ENCODE measurements at regions not wholly inside any gene's neighbourhood (a gene's known extent, or its start where the extent isn't known, plus 50 kb on each side); places are given as distances from the start of the nearest gene placed in this dataset.
"Not testable (repeated sequence)": the region's sequence is repeated elsewhere in the genome, so short reads cannot be mapped to it uniquely, and the experiment has no call there.

DNA sequence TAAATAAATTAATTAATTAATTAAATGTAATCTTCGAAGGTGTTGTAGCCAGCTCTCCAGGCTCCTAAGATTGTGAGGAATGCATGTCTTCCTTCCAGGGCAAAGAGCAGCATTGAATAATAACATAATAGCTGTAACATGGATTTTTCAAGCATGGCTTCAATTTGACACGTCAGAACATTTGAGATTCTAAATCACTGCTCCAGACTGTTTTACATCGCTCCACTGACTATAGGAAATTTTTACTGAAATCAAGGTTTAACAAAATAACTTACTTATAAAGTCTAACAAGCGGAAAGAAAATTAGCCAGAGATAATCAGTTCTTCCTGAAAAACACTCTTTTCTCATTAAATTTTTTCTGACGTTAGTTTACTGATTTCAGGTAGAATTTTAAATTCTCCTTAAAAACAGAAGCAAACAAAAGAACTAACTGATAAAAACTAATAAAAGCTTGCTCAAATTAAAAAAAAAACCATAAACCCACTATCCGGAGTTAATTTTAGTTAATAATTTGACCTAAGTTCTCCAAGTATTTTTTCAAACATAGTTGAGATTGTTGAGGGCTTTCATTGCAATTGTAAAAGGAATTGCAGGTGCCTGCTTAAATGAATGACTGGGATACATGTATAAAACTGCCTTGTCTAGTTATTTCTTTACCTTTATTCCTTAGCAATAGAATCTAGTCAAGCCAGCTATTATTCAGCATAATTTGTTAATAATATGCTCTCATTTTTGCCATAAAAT is 51.2 kb upstream of the SGCE start:
- DNase-seq = no peak

DNA sequence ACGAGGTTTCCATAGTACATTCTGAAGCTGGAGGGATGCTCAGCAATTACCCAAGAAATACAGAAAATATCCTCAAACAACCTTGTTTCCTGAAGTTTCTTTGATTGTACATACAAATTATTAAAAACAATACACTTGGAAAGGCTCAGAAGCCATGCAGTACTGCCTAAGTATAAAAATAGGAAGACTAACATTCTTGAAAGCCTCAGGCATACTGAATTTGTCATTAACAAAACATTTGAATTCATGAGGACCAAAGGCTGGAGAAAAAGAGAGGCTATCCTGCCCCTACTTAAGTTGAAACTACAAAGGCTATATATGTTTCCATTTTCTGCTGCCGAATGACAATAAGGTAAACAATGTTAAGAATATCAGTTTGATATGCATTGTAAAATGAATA is 54.3 kb upstream of the SGCE start:
- no peak for DNase-seq

DNA sequence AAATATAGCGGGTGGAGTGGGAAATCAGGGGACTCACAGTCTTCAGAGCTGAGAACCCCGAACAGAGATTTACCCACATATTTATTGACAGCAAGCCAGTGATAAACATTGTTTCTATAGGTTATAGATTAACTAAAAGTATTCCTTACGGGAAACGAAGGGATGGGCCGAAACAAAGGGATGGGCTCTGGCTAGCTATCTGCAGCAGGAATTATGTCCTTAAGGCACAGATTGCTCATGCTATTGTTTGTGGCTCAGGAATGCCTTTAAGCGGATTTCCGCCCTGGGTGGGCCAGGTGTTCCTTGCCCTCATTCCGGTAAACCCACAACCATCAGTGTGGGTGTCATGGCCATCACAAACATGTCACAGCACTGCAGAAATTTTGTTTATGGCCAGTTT is 66.4 kb upstream of the SGCE start:
- not testable (repeated sequence) for DNase-seq

DNA sequence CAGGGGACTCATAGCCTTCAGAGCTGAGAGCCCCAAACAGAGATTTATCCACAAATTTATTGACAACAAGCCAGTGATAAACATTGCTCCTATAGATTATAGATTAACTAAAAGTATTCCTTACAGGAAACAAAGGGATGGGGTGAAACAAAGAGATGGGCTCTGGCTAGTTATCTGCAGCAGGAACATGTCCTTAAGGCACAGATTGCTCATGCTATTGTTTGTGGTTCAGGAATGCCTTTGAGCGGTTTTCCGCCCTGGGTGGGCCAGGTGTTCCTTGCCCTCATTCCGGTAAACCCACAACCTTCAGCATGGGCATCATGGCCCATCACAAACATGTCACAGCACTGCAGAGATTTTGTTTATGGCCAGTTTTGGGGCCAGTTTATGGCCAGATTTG is 73.0 kb upstream of the SGCE start:
- DNase-seq = not testable (repeated sequence)

DNA sequence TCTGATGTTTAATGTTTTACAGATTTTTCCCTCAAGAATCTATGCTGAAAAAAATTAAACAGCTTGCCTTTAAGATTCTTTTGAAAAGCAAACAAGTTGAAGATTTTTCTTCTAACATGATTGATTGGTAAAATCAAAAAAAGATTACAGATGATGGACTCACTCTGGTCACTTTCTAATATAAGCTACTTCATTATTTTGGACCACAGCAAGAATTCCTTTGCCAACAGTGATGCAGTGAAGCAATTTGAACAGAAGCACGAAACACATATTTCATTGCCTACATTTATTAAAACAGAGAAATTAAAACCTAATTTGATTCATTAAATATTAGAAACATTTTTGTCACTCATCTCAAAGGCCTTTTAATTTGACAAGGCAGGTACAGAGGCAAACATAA is 82.1 kb upstream of the SGCE start:
- no peak for DNase-seq

DNA sequence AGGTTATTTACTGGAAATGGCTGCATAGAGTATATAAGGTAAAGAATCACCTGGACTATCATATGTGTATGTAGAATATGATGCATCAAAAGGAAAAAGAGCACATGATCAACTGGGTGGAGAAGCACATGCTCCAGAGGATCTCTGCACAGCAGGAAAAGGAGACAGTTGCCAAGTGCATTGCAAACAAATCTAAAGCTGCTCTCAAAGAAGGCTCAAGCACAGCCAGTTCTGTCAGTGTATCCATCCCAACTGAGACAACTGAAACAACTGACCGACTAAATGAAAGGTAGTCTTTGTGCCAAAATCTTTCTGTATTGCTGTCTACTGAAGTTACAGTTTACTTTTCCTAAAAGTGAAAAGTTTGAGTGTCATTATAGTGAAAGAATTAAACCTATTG is 83.2 kb upstream of the SGCE start:
- DNase-seq = no peak

DNA sequence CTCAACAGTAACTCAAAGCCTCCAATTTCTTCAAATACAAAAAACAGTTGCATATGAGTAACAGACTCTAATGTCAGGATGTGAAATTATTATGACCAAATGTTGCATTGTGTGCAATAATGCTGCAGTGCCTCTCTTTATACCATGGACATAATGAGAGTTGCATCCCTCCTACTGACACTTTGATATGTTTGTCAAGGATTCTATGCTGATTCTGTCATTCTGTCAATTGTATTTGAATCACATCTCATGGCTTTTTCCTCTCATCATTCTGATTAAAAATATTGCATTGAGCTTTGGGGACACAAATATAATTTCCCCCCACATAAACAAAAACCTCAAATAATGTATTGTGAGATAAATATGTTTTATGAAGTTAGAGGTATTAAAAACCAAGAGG is 84.6 kb upstream of the SGCE start:
- DNase-seq = no peak

DNA sequence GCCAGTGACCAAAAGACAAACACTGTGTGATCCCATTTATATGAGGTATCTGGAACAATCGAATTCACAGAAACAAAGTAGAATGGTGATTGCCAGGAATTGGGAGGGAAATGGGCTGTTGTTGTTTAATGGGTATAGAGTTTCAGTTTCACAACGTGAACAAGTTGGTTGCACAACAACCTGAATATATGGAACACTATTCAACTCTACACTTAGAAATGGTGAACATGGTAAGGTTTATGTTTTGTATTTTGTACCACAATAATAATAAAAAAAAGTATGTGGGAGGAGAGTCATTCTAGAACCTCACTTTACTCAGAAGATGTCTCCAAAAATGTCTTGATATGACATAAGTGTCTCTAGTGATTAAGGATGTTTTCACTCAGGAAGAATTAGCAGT is 85.2 kb upstream of the SGCE start:
- no peak for DNase-seq

DNA sequence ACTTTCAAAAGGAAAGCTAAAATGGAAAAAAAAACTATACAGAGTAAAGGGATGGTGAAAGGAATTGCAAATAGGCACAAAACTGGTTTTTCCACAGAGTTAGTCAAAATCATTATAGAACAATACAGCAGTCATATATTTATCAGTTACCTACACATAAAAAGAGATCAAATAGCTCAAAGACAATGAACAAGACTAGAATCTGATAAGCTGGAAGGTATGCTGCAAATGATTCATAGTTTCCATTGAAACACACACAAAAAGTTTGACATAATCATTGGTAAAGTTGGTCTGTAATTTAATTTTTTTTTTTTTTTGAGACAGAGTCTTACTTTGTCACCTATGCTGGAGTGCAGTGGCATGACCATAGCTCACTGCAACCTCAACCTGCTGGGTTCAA is 92.4 kb upstream of the SGCE start:
- no peak for DNase-seq

DNA sequence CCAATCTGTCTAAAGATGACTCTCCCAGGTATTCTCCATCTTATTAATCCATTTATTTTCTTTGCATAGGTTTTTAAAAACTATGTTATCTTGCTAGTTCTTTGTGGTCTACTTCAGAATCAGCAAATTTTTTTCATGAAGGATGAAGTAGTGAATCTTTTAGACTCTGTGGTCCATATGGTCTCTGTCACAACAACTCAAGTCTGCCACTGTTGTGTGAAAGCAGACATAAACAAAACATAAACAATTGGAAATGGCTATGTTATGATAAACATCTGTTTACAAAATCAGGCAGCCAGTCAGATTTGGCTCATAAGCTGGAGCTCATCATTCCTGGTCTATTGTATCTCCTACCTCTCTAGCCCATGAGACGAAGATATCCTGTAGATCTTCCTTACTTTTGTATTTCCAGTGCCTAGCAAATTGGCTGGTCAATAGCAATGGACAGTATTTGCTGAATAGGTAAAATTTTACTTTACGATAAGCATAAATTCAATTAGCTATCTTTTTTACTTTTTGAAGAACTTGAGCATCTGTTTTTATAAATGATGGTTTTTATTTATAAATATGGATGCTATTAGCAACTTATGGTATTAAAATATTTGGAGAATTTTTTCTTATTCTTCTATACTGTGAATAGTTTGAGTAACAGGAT is 104.6 kb upstream of the SGCE start:
- no peak for DNase-seq

DNA sequence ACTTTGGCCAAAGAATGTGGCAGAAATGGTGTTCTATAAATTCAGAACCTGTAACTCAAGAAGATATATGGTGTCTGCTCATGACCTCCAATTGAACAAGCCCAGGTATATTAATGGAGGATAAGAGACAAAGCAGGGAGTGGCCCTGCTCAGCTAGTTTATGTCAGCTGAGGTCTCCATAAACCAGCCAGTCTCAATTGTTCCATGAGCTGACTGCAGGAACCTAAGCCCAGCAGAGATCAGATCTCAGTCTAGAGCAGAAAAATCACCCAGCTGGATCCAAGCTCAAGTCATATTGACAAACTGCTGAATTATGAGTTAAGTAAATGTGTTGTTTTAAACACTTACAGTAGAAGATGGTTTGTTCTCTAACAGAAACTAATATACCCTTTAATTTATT is 105.5 kb upstream of the SGCE start:
- no peak for DNase-seq

DNA sequence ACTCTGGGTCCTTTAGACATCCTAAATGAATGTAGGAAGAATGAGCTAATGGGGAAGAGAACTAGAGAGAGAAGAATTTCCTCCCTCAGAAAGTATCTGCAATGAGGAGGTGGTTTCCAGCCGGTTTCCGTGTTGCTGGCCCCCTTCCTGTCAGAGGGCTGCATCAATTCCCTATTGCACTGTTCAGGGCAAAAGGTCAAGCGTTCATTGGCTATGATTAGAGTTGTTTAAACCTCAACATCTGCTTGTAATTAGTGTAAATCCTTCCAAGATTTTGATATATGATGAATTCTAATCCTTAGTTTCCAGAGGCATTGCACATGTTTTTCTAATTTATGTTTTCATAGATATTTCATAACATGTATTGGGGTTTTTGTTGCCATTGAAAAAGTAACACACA is 107.3 kb upstream of the SGCE start:
- no peak for DNase-seq

DNA sequence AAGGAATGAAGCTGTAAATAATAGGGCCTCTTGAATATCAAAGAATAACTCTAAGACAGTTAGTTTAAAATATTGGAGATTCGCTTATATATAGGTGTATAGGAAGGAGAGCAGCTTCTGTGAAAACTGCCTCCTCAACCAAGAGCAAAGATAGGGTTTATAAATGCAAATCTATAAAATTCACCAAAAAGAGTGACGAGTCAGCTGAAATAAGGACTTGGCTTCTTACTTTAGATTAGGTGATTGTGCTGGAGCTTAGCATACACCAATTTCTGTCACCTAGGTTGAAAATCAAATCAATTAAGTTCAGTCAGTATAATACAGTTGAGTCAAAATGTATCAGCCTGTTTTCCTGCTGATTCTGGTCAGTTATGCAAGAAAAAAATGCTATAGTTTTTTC is 113.8 kb upstream of the SGCE start:
- no peak for DNase-seq

DNA sequence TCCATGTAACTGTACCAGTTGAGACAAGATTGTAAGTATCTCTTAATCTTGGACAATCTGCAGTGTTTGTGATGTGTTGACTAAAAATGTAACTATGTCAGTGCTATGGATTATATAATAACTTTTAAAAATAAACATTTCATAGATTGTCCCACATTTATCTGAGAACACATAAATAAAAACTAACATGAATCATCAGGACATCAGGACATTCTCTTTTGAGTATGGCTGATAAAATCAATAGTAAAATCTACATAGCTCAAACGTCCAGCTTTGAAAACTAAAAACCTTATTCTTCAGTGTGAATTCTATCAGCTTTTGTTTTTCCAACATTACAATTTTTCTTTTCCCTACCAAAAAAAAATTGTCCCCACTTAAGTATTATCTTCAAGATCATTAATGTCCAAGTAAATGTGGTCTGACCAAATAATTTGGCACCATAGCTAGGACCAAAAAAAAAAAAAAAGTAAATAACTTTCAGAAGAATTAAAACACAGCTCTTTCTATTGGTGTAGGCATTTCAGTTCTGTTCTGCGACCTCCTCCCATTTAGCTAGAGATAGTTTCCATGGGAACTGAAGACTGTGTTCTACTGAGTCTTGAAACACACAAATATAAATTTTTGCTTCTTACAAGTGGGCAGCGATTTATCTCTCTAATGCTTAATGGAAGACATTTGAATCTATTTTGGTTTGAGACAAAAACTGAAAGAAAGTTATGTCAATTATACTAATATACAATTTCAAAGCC is 123.0 kb upstream of the SGCE start:
- no peak for DNase-seq

DNA sequence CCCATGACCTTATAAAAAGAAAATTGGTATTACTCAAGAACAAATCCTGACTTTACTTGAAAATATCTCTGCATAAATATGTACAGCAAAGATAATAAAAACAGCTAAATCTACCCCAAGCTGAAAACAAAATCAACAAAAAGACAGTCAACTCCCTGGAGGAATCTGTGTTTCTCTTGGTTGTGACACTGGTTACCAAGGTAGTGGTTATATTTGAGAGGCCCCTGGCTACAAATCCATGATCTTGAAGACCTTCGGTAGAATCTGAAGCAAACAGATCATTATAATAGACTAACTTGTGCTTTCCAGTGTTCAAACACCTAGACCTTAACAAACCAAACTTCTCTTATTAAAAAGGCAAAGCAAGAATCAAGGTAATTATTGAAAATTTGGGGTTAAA is 123.9 kb upstream of the SGCE start:
- no peak for DNase-seq

DNA sequence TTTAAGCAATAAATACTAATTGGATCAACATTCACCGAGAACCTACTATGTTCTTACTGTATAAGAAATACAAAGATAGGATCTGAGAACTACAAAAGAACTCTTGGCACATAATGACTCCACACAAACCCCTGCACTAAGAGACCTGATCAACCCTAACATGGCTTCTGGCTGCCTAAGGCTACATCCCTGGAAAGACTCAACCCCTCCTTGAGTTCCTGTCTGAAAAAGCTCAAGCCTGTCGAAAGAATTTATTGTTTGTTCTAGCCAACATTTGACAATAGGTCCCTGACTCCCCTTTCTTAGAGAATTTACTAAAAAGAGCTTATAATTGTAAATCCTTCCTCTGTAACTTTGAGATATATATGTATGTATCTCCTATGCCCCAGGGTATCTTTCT is 125.3 kb upstream of the SGCE start:
- DNase-seq = no peak

DNA sequence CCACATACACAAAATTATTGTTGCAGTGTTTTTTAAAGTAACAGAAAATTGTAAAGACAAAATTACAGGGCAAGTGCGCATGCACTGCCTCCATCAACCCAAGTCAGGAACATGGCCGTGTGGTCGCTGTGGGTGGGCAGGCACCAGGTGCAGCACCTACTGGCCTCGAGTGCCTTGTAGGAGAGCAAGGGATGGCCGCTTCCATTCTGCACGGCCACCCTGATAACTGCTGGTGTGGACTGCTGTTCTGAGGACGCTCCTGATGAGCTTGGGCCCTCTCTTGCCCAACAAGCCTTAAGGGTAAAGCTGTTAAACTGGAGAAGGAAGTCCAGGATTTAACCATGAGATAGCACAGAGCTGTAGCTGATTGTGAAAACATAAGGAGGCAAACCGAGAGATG is 124.6 kb upstream of the PPP1R9A start:
- DNase-seq = no peak

DNA sequence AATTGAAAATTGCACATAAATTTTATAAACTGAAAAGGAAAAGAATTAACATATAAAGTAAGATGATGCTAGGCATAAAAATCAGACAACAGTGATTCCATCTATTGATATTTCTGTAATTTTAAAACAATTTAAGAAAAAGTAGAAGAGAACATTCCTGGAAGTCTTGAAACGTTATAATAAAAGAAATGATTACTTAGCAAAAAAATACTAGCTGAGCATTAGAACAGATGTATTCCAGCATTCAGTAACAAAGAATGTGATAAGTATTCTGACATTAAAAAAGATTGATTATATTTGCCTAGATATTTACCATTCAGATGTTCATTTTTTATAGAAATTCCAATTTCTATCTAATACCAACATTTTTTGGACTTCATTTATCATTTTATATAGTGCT is 120.1 kb upstream of the PPP1R9A start:
- no peak for DNase-seq

DNA sequence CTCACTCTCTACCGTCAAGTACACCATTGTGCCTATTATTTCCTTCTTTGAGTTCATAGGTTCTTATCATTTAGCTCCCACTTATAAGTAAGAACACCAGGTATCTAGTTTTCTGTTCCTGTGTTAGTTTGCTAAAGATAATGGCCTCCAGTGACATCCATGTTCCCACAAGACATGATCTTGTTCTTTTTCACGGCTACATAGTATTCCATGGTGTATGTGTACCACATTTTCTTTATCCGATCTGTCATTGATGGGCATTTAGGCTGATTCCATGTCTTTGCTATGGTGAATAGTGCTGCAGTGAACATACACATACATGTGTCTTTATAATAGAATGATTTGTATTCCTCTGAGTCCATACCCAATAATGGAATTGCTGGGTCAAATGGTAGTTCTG is 119.0 kb upstream of the PPP1R9A start:
- DNase-seq = not testable (repeated sequence)

DNA sequence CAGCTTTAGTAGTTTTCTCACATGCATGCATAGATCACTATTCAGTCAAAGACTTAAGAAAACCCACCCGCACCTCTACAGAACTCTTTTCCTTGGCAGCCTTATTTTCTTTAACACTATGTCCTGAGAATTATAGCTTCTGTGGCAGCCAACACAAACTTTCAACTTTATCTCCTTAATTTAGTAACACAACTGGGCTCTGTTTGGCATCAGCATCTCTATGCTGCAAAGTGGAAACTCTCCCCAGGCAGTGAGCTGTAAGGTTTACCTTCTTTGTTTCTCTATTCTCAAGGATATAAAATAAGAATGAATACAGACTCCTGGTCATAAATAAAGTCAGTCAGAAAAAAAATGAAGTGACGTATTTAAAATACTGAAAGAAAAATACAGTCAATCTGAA is 115.2 kb upstream of the PPP1R9A start:
- no peak for DNase-seq

DNA sequence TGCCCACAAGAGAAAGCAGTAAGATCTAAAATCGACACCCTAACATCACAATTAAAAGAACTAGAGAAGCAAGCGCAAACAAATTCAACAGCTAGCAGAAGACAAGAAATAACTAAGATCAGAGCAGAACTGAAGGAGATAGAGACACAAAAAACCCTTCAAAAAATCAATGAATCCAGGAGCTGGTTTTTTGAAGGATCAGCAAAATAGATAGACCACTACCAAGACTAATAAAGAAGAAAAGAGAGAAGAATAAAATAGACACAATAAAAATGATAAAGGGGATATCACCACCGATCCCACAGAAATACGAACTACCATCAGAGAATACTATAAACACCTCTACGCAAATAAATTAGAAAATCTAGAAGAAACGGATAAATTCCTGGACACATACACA is 110.0 kb upstream of the PPP1R9A start:
- not testable (repeated sequence) for DNase-seq

DNA sequence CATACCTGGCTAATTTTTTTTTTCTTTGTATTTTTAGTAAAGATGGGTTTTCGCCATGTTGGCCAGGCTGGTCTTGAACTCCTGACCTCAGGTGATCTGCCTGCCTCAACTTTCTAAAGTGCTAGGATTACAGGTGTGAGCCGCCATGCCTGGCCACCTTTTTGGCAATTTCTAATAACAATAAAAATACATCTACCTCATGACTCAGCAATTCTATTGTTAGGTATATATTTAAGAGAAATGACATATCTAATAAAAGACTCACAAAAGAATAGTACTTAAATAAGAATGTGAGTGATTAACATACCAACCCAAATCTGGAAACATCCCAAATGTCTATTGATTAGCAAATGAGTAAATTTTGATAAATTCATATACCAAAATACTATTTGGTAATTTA is 103.6 kb upstream of the PPP1R9A start:
- no peak for DNase-seq

DNA sequence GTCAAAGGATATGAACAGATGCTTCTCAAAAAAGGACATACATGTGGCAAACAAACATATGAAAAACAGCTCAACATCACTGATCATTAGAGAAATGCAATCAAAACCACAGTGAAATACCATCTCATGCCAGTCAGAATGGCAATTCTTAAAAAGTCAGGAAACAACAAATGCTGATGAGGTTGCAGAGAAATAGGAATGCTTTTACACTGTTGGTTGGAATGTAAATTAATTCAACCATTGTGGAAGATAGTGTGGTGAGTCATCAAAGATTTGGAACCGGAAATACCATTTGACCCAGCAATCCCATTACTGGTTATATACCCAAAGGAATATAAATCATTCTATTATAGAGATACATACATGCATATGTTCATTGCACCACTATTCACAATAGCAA is 98.7 kb upstream of the PPP1R9A start:
- DNase-seq = peak; percentile 62

DNA sequence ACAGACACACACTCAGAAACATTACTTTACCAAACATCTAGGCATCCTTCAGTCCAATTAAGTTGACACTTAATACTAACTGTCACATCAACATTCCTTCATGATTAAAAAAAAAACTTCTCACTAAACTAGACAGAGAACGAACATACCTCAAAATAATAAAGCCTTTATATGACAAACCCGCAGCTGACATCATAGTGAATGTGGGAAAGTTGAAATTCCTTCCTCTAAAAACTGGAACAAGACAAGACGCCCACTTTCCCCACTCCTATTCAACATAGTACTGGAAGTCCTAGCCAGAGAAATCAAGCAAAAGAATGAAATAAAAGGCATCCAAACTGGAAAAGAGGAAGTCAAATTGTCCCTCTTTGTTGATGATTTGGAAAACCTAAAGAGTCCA is 96.9 kb upstream of the PPP1R9A start:
- DNase-seq = no peak

Data from NCI-H226 (cell line).